K562 (cell line): ENCODE measurements at regions not wholly inside any gene's neighbourhood (a gene's known extent, or its start where the extent isn't known, plus 50 kb on each side); places are given as distances from the start of the nearest gene placed in this dataset.

ENCODE experiments used
- ATAC-seq: fragments of 200-7000 bp; cut with Tn5 transposase; 3 replicates; pipeline ENCODE4 v1.9.1; 2020; ENCODE audit warnings: moderate library complexity
- BruUV-seq: library from RNA; stranded (reverse); fragments of 400-500 nt; replicated peaks from 2 replicates; lab custom pipeline; 2021; lab: Mats Ljungman, UMichigan
- CTCF ChIA-PET: fragments of 300-600 bp; formaldehyde crosslinking; extraction: SDS; loops from one replicate; lab custom pipeline; 2021; ENCODE audit warnings: low intra/inter-chr PET ratio; lab: Yijun Ruan, JAX
- POLR2A ChIA-PET: fragments of 300-600, 350-650 bp; sonication (Branson Sonifier 250); formaldehyde crosslinking; extraction: SDS; loops from one replicate; lab custom pipeline; 2021; ENCODE audit warnings: antibody characterized with exemption, inconsistent platforms; lab: Yijun Ruan, JAX
- DNase-seq, 4 experiments: peaks; one replicate each; pipeline versions ENCODE4 v3.0.0 to v3.0.0-alpha.2; 2011 to 2018; ENCODE audit warnings: low spot score in 3 of 4, mixed read lengths in 3 of 4; ENCODE audit errors: extremely low read depth in 1 of 4
- FAIRE-seq: peaks from 2 replicates; lab custom pipeline; 2011; peaks lifted over from hg19 to GRCh38; lab: Jason Lieb, UNC
- H2AFZ ChIP-seq: 2 replicates; pipeline ENCODE4 v1.6.0; 2011; ENCODE audit warnings: low read depth, low read length, control low read depth, inconsistent platforms
- H3K27ac ChIP-seq: fragments of 200-600 bp; 3 replicates; pipeline ENCODE4 v1.8.0; 2011; ENCODE audit warnings: low read depth, mild to moderate bottlenecking, control low read depth, inconsistent platforms, low read length, moderate library complexity, mixed read lengths; ENCODE audit errors: extremely low read depth
- H3K27me3 ChIP-seq, 2 experiments: fragments of 300-600 bp in 1 of 2; 2 replicates in 1 of 2; 3 replicates in 1 of 2; pipeline versions ENCODE4 v1.6.0 to v1.8.0; 2011; ENCODE audit warnings: inconsistent platforms in 2 of 2, low read length in 2 of 2, mild to moderate bottlenecking in 1 of 2, mixed read lengths in 1 of 2, moderate library complexity in 1 of 2; ENCODE audit not compliant: control insufficient read depth in 2 of 2, insufficient read depth in 2 of 2
- H3K36me3 ChIP-seq: fragments of 300-600 bp; 3 replicates; pipeline ENCODE4 v1.8.0; 2011; ENCODE audit warnings: mild to moderate bottlenecking, low read length, inconsistent platforms; ENCODE audit not compliant: control insufficient read depth, insufficient read depth
- H3K4me1 ChIP-seq, 2 experiments: fragments of 200-600 bp in 1 of 2; replicated peaks in 1 of 2; 2 replicates in 1 of 2; 3 replicates in 1 of 2; pipeline versions ENCODE4 v1.5.1 to v1.8.0; 2011; ENCODE audit warnings: inconsistent platforms in 2 of 2, low read length in 2 of 2, mild to moderate bottlenecking in 1 of 2, mixed read lengths in 1 of 2, moderate library complexity in 1 of 2; ENCODE audit not compliant: control insufficient read depth in 2 of 2, insufficient read depth in 2 of 2
- H3K4me2 ChIP-seq: 2 replicates; pipeline ENCODE4 v1.6.1; 2011; ENCODE audit warnings: low read length, control low read depth, inconsistent platforms, mixed read lengths; ENCODE audit not compliant: insufficient read depth
- H3K4me3 ChIP-seq: fragments of 200-600 bp; sonication (generic), shearing (Covaris generic); 2 replicates; pipeline ENCODE4 v1.5.1; 2016; ENCODE audit warnings: control low read depth, inconsistent platforms
- H3K79me2 ChIP-seq: fragments of 200-600 bp; 3 replicates; pipeline ENCODE4 v1.8.0; 2011; ENCODE audit warnings: low read length, inconsistent platforms; ENCODE audit not compliant: control insufficient read depth, insufficient read depth
- H3K9ac ChIP-seq, 2 experiments: 2 replicates each; pipeline versions ENCODE4 v1.6.0 to v1.6.1; 2011; ENCODE audit warnings: low read depth in 2 of 2, low read length in 2 of 2, control low read depth in 1 of 2, inconsistent platforms in 1 of 2, mild to moderate bottlenecking in 1 of 2, mixed read lengths in 1 of 2; ENCODE audit not compliant: insufficient read depth in 1 of 2
- H3K9me1 ChIP-seq: one replicate; pipeline ENCODE4 v1.6.0; 2011; ENCODE audit warnings: inconsistent platforms, mild to moderate bottlenecking, low read length, moderate library complexity; ENCODE audit not compliant: control insufficient read depth, insufficient read depth
- H3K9me3 ChIP-seq: replicated peaks from 2 replicates; pipeline ENCODE4 v1.5.1; 2011; ENCODE audit warnings: low read depth, low read length, inconsistent platforms; ENCODE audit not compliant: control insufficient read depth, insufficient read depth
- H4K20me1 ChIP-seq: replicated peaks from 2 replicates; pipeline ENCODE4 v1.6.1; 2011; ENCODE audit warnings: low read length, inconsistent platforms, mixed read lengths; ENCODE audit not compliant: control insufficient read depth, insufficient read depth
- ATF1 ChIP-seq, 2 experiments: fragments of 450-650 bp in 1 of 2; IDR thresholded peaks; 2 replicates each; pipeline ENCODE4 v1.6.1; 2016; ENCODE audit warnings: missing compliant biosample characterization in 1 of 2, missing genetic modification characterization in 1 of 2
- CTBP1 ChIP-seq: fragments of 450-650 bp; IDR thresholded peaks from 2 replicates; pipeline ENCODE4 v1.6.1; 2016; ENCODE audit warnings: borderline replicate concordance
- DACH1 ChIP-seq: fragments of 450-650 bp; IDR thresholded peaks from 2 replicates; pipeline ENCODE4 v1.6.1; 2018; ENCODE audit not compliant: partially characterized antibody
- KAT7 ChIP-seq: sonication (generic); formaldehyde crosslinking; IDR thresholded peaks from 2 replicates; pipeline ENCODE4 v1.8.0; 2022; ENCODE audit warnings: missing genetic modification reagents, mild to moderate bottlenecking, borderline replicate concordance
- MAFF ChIP-seq: IDR thresholded peaks from 2 replicates; pipeline ENCODE4 v1.6.1; 2012; ENCODE audit warnings: low read length, improper control_type of control experiment
- NFYB ChIP-seq: IDR thresholded peaks from 2 replicates; pipeline ENCODE4 v1.6.1; 2011; ENCODE audit warnings: mild to moderate bottlenecking, moderate library complexity; ENCODE audit not compliant: insufficient read length; ENCODE audit errors: extremely low read depth
- PHTF2 ChIP-seq: fragments of 250-450 bp; sonication (Bioruptor Pico); IDR thresholded peaks from 2 replicates; pipeline ENCODE4 v1.5.0; 2021; ENCODE audit warnings: mild to moderate bottlenecking
- RBM39 ChIP-seq: fragments of 200-400 bp; formaldehyde crosslinking; optimal IDR thresholded peaks from 2 replicates; pipeline ENCODE3; 2018; ENCODE audit warnings: low read depth, low read length
- SIN3B ChIP-seq: fragments of 450-650 bp; IDR thresholded peaks from 2 replicates; pipeline ENCODE4 v1.6.1; 2017; ENCODE audit warnings: low read depth, mild to moderate bottlenecking, moderate library complexity
- SMAD4 ChIP-seq: fragments of 250-450 bp; sonication (Bioruptor Pico); conservative IDR thresholded peaks from 2 replicates; pipeline ENCODE4 v1.8.0; 2021; ENCODE audit warnings: inconsistent platforms, mild to moderate bottlenecking, moderate library complexity
- SRF ChIP-seq, 2 experiments: fragments of 250-450, 450-650 bp in 1 of 2; sonication (Bioruptor Pico) in 1 of 2; sonication (generic) in 1 of 2; formaldehyde crosslinking; IDR thresholded peaks; 2 replicates each; pipeline versions ENCODE4 v1.5.0 to v1.5.1; 2020 to 2022; ENCODE audit warnings: mild to moderate bottlenecking in 1 of 2, missing genetic modification reagents in 1 of 2
- TAF9B ChIP-seq: fragments of 450-650 bp; IDR thresholded peaks from 2 replicates; pipeline ENCODE4 v1.6.1; 2018; ENCODE audit warnings: mild to moderate bottlenecking; ENCODE audit not compliant: partially characterized antibody
- ZNF143 ChIP-seq: sonication (generic); formaldehyde crosslinking; IDR thresholded peaks from 2 replicates; pipeline ENCODE4 v1.9.0; 2022; ENCODE audit warnings: mild to moderate bottlenecking, missing genetic modification reagents
- ZNF212 ChIP-seq: fragments of 450-650 bp; formaldehyde crosslinking; IDR thresholded peaks from 2 replicates; pipeline ENCODE4 v1.4.0; 2020; ENCODE audit warnings: mild to moderate bottlenecking
- ZNF408 ChIP-seq: fragments of 250-450 bp; sonication (Bioruptor Pico); IDR thresholded peaks from 2 replicates; pipeline ENCODE4 v1.4.0; 2020; ENCODE audit warnings: low read depth, mild to moderate bottlenecking, moderate library complexity
- ZNF436 ChIP-seq: fragments of 250-450, 450-650 bp; sonication (Bioruptor Pico); formaldehyde crosslinking; IDR thresholded peaks from 2 replicates; pipeline ENCODE4 v1.7.0; 2020; ENCODE audit warnings: mild to moderate bottlenecking
- ZNF507 ChIP-seq: conservative IDR thresholded peaks from 2 replicates; pipeline ENCODE4 v1.6.1; 2017; ENCODE audit warnings: missing genetic modification characterization, missing compliant biosample characterization
- ZSCAN29 ChIP-seq: fragments of 450-650 bp; IDR thresholded peaks from 2 replicates; pipeline ENCODE4 v1.6.1; 2017
- WGBS: fragments of 100-300 bp; shearing (Covaris generic); methylation state at CpG from one replicate; pipeline ENCODE4 v1.1.6; 2016; ENCODE audit warnings: low coverage, mixed read lengths; ENCODE audit not compliant: insufficient coverage; ENCODE audit errors: missing lambda C conversion rate; 5-methylcytosine and 5-hydroxymethylcytosine counted together
- in situ Hi-C: fragments of 300-500 bp; cut with MboI; formaldehyde crosslinking; loops from 4 replicates; pipeline ENCODE4 v1.15.0; 2018; ENCODE audit warnings: inconsistent platforms, mixed read lengths
- intact Hi-C: fragments of 100-400 bp; cut with micrococcal nuclease; formaldehyde crosslinking; loops from 2 replicates; pipeline ENCODE4 v1.14.2; 2022
- TF ChIP-seq, protein P1 (sequence below): fragments of 250-450 bp; sonication (Bioruptor Pico); IDR thresholded peaks from 2 replicates; pipeline ENCODE4 v1.9.0; 2021; ENCODE audit warnings: mild to moderate bottlenecking
- TF ChIP-seq, protein P2 (sequence below): fragments of 250-450 bp; sonication (Bioruptor Pico); IDR thresholded peaks from 2 replicates; pipeline ENCODE4 v1.5.0; 2020; ENCODE audit warnings: mild to moderate bottlenecking, borderline replicate concordance
- TF ChIP-seq, protein P3 (sequence below): fragments of 450-650 bp; formaldehyde crosslinking; IDR thresholded peaks from 2 replicates; pipeline ENCODE4 v1.4.0; 2020; ENCODE audit warnings: mild to moderate bottlenecking, moderate library complexity

DNA sequence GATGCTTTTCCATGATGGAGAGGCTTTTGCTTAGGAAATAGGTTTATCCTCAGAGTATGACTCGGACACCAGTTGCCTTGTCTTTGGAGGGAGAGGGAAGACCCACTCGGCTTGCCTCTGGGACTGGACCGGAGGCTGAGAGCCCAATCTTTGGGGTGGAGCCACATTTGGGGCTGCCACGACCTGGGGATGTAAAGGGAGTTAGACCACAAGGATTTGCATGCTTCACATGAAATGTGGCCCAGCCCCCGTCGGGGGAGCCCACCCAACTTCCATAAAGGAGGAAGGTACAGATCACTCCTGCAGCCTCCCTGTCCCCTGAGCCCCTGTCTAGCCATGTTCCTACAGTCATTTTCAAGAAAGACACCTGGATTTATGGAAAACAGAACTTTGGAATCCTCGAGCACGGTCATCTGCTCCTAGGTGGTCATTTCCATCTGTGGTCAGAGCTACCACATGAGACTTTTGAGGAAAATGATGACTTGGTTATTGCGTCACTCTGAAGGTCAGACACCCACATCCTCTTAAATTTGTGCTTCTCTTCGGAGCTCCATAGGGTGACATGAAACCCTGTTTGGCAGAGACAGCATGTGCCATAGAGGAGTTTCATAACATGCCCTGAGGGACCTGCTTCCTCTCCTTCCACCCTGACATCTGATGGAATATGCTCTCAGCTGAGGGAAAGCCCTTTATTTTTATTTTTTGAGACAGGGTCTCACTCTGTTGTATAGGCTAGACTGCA, 99.4 kb upstream of the SLC45A1 start:
- Histone ChIP-seq H3K9me3 (no peaks in the 10 kb centered on the region), H3K27me3 (peaks cover 15 to 40% of the 10 kb centered on the region in 2 experiments), H3K9me1 (no peaks in the 10 kb centered on the region), H3K9ac (no peak overlapping the region), H3K27ac (no peak overlapping the region), H3K79me2 (no peaks in the 10 kb centered on the region), H3K4me2 (no peak overlapping the region), H3K4me1 (peaks cover 15% of the 10 kb centered on the region in 2 experiments), H3K36me3 (no peaks in the 10 kb centered on the region), H3K4me3 (no peak overlapping the region), H4K20me1 (no peaks in the 10 kb centered on the region), H2AFZ (no peak overlapping the region)
- ChIA-PET CTCF (no interaction called here), POLR2A (interaction anchor here (0.6 to 0.9 kb wide), 2 partner anchors 11 to 16 kb away, joined by 3 read pairs; no protein-coding TSS in a partner anchor)
- 17% methylated on average over 10 of the region's 10 CpGs for WGBS
- DNase-seq, result no peak
- ATAC-seq, result peak; percentile 53
- no TSS peak for BruUV-seq
- intact Hi-C loops (loop anchor here (5.0 kb wide), 1 partner anchor 51 kb away; no protein-coding TSS in a partner anchor), in situ Hi-C loops (no loop called here)
- FAIRE-seq, result peak; percentile 77
- TF ChIP-seq SIN3B (no peak), TAF9B (no peak), ZNF408 (no peak), ZNF212 (CRISPR knock-in tag) (no peak), RBM39 (no peak), ZNF507 (tag) (no peak), KAT7 (CRISPR knock-in tag) (no peak), PHTF2 (CRISPR knock-in tag) (no peak), ZNF143 (CRISPR knock-in tag) (no peak), ATF1 (CRISPR knock-in tag; IDR thresholded peaks at IDR 0.05) (no peak), ATF1 (tag; IDR thresholded peaks at IDR 0.05) (no peak), NFYB (no peak), SRF (CRISPR knock-in tag; IDR thresholded peaks at IDR 0.05) (no peak), ZSCAN29 (no peak), ZNF436 (CRISPR knock-in tag) (no peak), DACH1 (no peak), MAFF (no peak), CTBP1 (peak; percentile 61; the same call in 1 of the 2 replicates), SMAD4 (CRISPR knock-in tag) (peak; percentile 16; the same call in 1 of the 2 replicates)
- TF ChIP-seq, protein P1, sequence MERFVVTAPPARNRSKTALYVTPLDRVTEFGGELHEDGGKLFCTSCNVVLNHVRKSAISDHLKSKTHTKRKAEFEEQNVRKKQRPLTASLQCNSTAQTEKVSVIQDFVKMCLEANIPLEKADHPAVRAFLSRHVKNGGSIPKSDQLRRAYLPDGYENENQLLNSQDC (CRISPR knock-in tag), result no peak
- TF ChIP-seq, protein P2, sequence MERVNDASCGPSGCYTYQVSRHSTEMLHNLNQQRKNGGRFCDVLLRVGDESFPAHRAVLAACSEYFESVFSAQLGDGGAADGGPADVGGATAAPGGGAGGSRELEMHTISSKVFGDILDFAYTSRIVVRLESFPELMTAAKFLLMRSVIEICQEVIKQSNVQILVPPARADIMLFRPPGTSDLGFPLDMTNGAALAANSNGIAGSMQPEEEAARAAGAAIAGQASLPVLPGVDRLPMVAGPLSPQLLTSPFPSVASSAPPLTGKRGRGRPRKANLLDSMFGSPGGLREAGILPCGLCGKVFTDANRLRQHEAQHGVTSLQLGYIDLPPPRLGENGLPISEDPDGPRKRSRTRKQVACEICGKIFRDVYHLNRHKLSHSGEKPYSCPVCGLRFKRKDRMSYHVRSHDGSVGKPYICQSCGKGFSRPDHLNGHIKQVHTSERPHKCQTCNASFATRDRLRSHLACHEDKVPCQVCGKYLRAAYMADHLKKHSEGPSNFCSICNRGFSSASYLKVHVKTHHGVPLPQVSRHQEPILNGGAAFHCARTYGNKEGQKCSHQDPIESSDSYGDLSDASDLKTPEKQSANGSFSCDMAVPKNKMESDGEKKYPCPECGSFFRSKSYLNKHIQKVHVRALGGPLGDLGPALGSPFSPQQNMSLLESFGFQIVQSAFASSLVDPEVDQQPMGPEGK (CRISPR knock-in tag), result no peak
- TF ChIP-seq, protein P3, sequence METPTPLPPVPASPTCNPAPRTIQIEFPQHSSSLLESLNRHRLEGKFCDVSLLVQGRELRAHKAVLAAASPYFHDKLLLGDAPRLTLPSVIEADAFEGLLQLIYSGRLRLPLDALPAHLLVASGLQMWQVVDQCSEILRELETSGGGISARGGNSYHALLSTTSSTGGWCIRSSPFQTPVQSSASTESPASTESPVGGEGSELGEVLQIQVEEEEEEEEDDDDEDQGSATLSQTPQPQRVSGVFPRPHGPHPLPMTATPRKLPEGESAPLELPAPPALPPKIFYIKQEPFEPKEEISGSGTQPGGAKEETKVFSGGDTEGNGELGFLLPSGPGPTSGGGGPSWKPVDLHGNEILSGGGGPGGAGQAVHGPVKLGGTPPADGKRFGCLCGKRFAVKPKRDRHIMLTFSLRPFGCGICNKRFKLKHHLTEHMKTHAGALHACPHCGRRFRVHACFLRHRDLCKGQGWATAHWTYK (CRISPR knock-in tag), result no peak
